ENCODE measurements at regions not wholly inside any gene's neighbourhood (a gene's known extent, or its start where the extent isn't known, plus 50 kb on each side); places are given as distances from the start of the nearest gene placed in this dataset.

GRCh38 chr17:56661906-56662305 lies 68.4 kb downstream of the NOG start:
- TF ChIP-seq, protein P1, sequence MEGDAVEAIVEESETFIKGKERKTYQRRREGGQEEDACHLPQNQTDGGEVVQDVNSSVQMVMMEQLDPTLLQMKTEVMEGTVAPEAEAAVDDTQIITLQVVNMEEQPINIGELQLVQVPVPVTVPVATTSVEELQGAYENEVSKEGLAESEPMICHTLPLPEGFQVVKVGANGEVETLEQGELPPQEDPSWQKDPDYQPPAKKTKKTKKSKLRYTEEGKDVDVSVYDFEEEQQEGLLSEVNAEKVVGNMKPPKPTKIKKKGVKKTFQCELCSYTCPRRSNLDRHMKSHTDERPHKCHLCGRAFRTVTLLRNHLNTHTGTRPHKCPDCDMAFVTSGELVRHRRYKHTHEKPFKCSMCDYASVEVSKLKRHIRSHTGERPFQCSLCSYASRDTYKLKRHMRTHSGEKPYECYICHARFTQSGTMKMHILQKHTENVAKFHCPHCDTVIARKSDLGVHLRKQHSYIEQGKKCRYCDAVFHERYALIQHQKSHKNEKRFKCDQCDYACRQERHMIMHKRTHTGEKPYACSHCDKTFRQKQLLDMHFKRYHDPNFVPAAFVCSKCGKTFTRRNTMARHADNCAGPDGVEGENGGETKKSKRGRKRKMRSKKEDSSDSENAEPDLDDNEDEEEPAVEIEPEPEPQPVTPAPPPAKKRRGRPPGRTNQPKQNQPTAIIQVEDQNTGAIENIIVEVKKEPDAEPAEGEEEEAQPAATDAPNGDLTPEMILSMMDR (IDR thresholded peaks at IDR 0.05; ENCODE audit: low read depth, low read length) = no peak
- no peak overlapping the region for H3K4me3 ChIP-seq (ENCODE audit: low read depth, low read length)

GRCh38 chr17:56665864-56666263 lies 72.4 kb downstream of the NOG start:
- H3K4me3 ChIP-seq (ENCODE audit: low read depth, low read length) = no peak overlapping the region
- TF ChIP-seq, protein P1 (IDR thresholded peaks at IDR 0.05; ENCODE audit: low read depth, low read length) = no peak

- TF ChIP-seq, protein P1 (IDR thresholded peaks at IDR 0.05; ENCODE audit: low read depth, low read length) = no peak
- H3K4me3 ChIP-seq (ENCODE audit: low read depth, low read length) = no peak overlapping the region
Measured at GRCh38 chr17:56667925-56668458, 74.5 kb downstream of the NOG start.

GRCh38 chr17:56672195-56672594 lies 78.7 kb downstream of the NOG start:
- TF ChIP-seq, protein P1 (IDR thresholded peaks at IDR 0.05; ENCODE audit: low read depth, low read length) = no peak
- H3K4me3 ChIP-seq (ENCODE audit: low read depth, low read length) = no peak overlapping the region

GRCh38 chr17:56674401-56674925 lies 81.0 kb downstream of the NOG start:
- TF ChIP-seq, protein P1 (IDR thresholded peaks at IDR 0.05; ENCODE audit: low read depth, low read length) = no peak
- no peak overlapping the region for H3K4me3 ChIP-seq (ENCODE audit: low read depth, low read length)

GRCh38 chr17:56675876-56676660 lies 82.6 kb downstream of the NOG start:
- TF ChIP-seq, protein P1 (IDR thresholded peaks at IDR 0.05; ENCODE audit: low read depth, low read length) = no peak

DNA sequence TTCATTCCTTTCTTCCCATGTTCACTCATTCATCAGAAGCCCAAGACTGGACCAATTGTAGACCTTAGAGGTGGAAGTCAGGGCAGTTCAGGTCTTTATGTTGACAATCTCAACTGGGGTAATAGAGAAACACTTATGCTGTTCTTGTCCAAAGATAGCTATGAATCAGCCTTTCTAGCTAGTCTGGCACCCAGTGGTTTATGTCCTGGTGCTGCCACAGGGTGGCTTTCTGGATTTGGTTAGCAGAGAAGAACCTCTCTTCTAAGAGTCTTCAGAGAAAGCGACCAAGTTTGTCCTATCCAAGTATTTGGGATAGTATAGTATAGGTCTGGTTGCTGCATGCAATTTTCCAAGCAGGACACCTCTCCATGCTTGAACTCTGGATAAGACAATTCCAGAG lies 83.3 kb downstream of the NOG start:
- no peak overlapping the region for H3K4me3 ChIP-seq (ENCODE audit: low read depth, low read length)
- TF ChIP-seq, protein P1 (IDR thresholded peaks at IDR 0.05; ENCODE audit: low read depth, low read length) = no peak

More at GRCh38 chr17:56675876-56676660, 82.6 kb downstream of the NOG start:
- H3K4me3 ChIP-seq (ENCODE audit: low read depth, low read length) = no peak overlapping the region
